ENCODE measurements at regions not wholly inside any gene's neighbourhood (a gene's known extent, or its start where the extent isn't known, plus 50 kb on each side); places are given as distances from the start of the nearest gene placed in this dataset.

DNA sequence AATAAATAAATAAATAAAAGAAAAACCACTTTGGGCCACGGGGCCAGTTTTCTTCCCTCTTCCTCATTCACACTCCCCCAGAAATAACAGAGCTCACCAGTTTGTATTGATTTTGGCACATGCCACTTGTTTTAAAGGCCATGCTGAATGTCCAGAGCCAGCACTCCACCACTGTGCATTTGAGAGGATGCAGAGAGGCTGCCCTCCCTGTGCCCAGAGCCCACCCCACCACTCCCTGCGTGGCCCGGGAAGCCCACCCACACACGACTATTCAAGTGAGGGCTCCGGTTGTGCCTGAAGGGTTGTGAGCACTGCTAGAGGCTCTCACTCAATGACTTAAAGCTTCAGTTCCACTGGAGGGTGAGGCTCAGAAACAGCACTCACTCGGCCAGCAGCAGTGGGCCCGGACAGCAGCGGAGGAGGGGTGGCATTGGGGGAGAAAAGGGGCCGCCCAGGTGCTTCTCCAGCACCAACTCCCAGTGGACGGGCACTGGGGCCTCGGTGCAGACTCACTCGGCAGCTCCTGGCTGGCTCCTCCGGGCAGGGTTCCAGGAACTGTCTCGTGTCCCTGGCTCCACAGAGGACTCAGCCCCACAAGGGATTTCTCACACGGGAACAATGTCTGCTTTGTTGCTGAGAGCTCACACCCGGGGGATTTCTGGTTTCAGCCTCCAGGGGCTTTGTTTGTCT is 112.7 kb downstream of the SHANK2 start:
- H3K36me3 ChIP-seq (ENCODE audit: control insufficient read depth in 1 of 2, insufficient read depth in 2 of 2, low read length in 1 of 2), result no peaks in the 10 kb centered on the region
- intact Hi-C loops (cut with DNase I), result no loop called here
- peak; percentile 64 for ATAC-seq (ENCODE audit: low FRiP score)
- DNase-seq, result peak in 1 of 2 donors; percentile 71
- no peaks in the 10 kb centered on the region for H3K27me3 ChIP-seq (ENCODE audit: control insufficient read depth in 1 of 2, insufficient read depth in 2 of 2, low read length in 1 of 2)
- H3K27ac ChIP-seq (ENCODE audit: low read depth in 1 of 2, low read length in 2 of 2), result no peak overlapping the region
- WGBS, 2 donors, result 2 to 6% methylated on average over 14 to 16 of the region's 16 CpGs
- H3K4me3 ChIP-seq (ENCODE audit: low read length in 2 of 2), result no peak overlapping the region
- no peaks in the 10 kb centered on the region for H3K4me1 ChIP-seq (ENCODE audit: control insufficient read depth in 1 of 2, insufficient read depth in 2 of 2, low read length in 2 of 2)
- H3K9me3 ChIP-seq (ENCODE audit: control insufficient read depth, low read length), result peaks cover 3% of the 10 kb centered on the region

DNA sequence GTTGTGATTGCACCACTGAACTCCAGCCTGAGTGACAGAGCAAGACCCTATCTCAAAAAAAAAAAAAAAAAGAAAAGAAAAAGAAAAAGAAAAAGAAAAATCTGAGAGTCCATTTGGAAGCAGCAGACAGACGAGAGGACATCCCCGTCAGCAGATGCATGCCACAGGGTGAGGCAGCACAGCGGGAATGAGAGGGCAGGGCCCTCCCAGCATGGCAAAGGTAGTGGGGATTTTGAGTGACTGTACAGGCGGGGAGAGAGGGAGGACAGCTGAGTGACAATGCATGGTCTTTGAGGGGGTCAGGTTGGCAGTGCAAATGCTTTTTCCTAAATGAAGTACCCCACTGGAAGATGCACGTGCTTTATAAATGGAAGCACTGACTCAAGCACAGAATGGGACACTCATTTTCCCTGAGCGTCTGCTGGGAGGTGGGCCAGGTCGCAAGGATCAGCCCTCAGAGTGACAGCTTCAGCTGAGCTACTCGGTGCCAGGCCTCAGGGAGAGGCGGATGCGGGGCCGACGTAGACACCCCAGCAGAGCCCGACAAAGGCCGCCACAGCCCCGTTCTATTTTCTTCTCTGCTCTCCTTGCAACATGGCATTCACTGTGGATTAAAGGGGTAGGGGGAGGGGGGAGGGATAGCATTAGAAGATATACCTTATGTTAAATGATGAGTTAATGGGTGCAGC is 113.5 kb downstream of the SHANK2 start:
- ATAC-seq (ENCODE audit: low FRiP score), result no peak
- Histone ChIP-seq H3K27me3 (ENCODE audit: control insufficient read depth in 1 of 2, insufficient read depth in 2 of 2, low read length in 1 of 2) (no peaks in the 10 kb centered on the region), H3K4me1 (ENCODE audit: control insufficient read depth in 1 of 2, insufficient read depth in 2 of 2, low read length in 2 of 2) (no peaks in the 10 kb centered on the region), H3K4me3 (ENCODE audit: low read length in 2 of 2) (no peak overlapping the region), H3K36me3 (ENCODE audit: control insufficient read depth in 1 of 2, insufficient read depth in 2 of 2, low read length in 1 of 2) (no peaks in the 10 kb centered on the region), H3K9me3 (ENCODE audit: control insufficient read depth, low read length) (no peaks in the 10 kb centered on the region), H3K27ac (ENCODE audit: low read depth in 1 of 2, low read length in 2 of 2) (no peak overlapping the region)
- no peak for DNase-seq
- WGBS, 2 donors, result 75 to 82% methylated on average over 15 of the region's 15 CpGs
- intact Hi-C loops (cut with DNase I), result no loop called here

DNA sequence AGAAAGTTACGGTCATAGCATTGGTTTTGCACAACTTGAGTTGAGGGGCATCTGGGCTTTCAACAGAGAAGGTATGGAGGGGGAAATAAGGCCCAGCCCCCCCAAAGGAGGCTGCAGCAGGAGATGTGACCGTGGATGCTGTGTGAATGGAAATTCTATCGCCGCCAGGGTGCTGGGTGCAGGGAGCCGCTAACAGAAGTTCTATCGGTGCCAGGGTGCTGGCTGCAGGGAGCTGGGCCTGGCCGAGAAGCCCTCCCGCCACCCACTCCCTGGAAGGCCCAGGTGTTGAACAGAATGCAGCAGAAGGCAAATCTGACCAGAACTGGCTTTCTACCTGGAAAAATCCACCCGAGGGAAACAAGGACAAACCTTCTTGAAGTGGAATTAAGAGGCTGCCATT is 115.0 kb downstream of the SHANK2 start:
- no peak overlapping the region for H3K4me3 ChIP-seq (ENCODE audit: low read length in 2 of 2)
- intact Hi-C loops (cut with DNase I), result no loop called here
- H3K9me3 ChIP-seq (ENCODE audit: control insufficient read depth, low read length), result no peaks in the 10 kb centered on the region
- H3K27me3 ChIP-seq (ENCODE audit: control insufficient read depth in 1 of 2, insufficient read depth in 2 of 2, low read length in 1 of 2), result no peaks in the 10 kb centered on the region
- WGBS, 2 donors, result 94 to 95% methylated on average over 9 of the region's 9 CpGs
- H3K27ac ChIP-seq (ENCODE audit: low read depth in 1 of 2, low read length in 2 of 2), result no peak overlapping the region
- DNase-seq (no peak), ATAC-seq (ENCODE audit: low FRiP score) (no peak)
- no peaks in the 10 kb centered on the region for H3K36me3 ChIP-seq (ENCODE audit: control insufficient read depth in 1 of 2, insufficient read depth in 2 of 2, low read length in 1 of 2)
- H3K4me1 ChIP-seq (ENCODE audit: control insufficient read depth in 1 of 2, insufficient read depth in 2 of 2, low read length in 2 of 2), result no peaks in the 10 kb centered on the region

DNA sequence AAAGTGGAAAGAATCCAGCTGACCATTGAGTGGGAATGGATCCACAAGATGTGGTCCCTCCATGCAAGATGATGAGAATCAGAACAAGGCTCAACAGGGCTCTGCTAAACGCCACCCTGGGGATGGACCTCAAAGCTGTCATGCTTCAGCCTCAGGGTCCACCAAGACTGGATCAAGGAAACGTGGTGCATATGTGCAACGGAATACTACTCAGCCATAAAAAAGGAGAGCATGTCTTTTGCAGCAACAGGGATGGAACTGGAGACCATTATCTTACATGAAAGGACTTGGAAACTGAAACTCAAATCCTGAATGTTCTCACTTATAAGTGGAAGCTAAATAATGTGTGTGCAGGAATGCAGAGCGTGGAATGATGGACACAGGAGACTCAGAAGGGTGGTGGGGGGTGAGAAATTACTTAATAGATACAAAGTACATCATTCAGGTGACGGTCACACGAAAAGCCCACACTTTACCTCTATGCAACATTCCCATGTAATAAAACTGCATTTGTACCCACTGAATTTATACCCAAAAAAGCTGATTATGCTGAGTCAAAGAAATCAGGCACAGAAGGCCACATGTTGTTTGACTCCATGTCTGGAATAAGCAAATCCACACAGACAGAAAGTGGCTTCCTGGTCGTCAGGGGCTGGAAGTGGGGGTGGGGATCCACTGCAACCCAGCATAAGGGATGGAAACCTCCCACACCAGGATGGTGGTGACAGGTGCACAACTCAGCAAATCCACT is 116.1 kb downstream of the SHANK2 start:
- 86 to 89% methylated on average over 7 of the region's 7 CpGs for WGBS, 2 donors
- Histone ChIP-seq H3K27ac (ENCODE audit: low read depth in 1 of 2, low read length in 2 of 2) (no peak overlapping the region), H3K4me3 (ENCODE audit: low read length in 2 of 2) (no peak overlapping the region), H3K4me1 (ENCODE audit: control insufficient read depth in 1 of 2, insufficient read depth in 2 of 2, low read length in 2 of 2) (no peaks in the 10 kb centered on the region), H3K9me3 (ENCODE audit: control insufficient read depth, low read length) (no peaks in the 10 kb centered on the region), H3K27me3 (ENCODE audit: control insufficient read depth in 1 of 2, insufficient read depth in 2 of 2, low read length in 1 of 2) (no peaks in the 10 kb centered on the region), H3K36me3 (ENCODE audit: control insufficient read depth in 1 of 2, insufficient read depth in 2 of 2, low read length in 1 of 2) (no peaks in the 10 kb centered on the region)
- ATAC-seq (ENCODE audit: low FRiP score) (no peak), DNase-seq (no peak)
- intact Hi-C loops (cut with DNase I), result no loop called here

DNA sequence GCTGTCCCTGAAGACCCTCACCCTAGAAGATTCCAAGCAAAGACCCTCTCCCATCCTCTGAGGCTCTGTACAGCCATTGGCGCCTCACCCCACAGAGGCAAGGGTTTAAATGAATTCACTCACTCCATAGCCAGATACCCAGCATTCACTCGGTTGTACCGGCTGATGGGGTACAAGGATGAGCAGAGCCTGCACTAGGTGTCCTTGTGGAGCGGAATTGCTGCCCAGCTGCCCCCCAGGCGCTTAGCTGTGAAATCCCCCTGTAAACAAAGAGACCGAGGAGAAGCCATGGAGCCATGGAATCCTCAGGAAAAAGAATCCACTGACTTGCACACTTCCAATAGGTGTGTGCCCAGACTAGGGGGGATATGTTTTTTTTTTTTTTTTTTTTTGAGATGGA is 117.3 kb downstream of the SHANK2 start:
- H3K27me3 ChIP-seq (ENCODE audit: control insufficient read depth in 1 of 2, insufficient read depth in 2 of 2, low read length in 1 of 2), result no peaks in the 10 kb centered on the region
- H3K9me3 ChIP-seq (ENCODE audit: control insufficient read depth, low read length), result no peaks in the 10 kb centered on the region
- no peak for DNase-seq
- H3K36me3 ChIP-seq (ENCODE audit: control insufficient read depth in 1 of 2, insufficient read depth in 2 of 2, low read length in 1 of 2), result no peaks in the 10 kb centered on the region
- 93 to 96% methylated on average over 6 of the region's 6 CpGs for WGBS, 2 donors
- no peak overlapping the region for H3K4me3 ChIP-seq (ENCODE audit: low read length in 2 of 2)
- no peaks in the 10 kb centered on the region for H3K4me1 ChIP-seq (ENCODE audit: control insufficient read depth in 1 of 2, insufficient read depth in 2 of 2, low read length in 2 of 2)
- ATAC-seq (ENCODE audit: low FRiP score), result no peak
- intact Hi-C loops (cut with DNase I), result no loop called here
- H3K27ac ChIP-seq (ENCODE audit: low read depth in 1 of 2, low read length in 2 of 2), result no peak overlapping the region

DNA sequence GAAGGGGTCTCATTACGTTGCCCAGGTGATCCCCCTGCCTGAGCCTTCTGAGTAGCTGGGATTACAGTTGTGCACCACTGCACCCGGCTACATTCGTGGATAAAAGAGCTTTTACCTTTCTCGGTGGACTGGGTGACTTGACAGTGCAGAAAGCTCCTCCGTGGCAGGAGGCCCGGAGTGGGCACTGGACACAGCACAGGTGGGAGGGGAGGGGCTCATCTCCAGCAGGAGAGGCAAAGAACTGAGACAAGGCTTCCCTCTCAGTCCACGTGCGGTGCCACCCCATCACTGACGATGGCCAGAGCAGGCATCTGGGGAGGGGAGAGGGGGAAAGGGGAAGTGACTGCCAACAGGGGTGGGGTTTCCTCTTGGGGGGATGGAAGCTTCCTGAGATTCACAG is 118.4 kb downstream of the SHANK2 start:
- no peak for ATAC-seq (ENCODE audit: low FRiP score)
- no peak overlapping the region for H3K4me3 ChIP-seq (ENCODE audit: low read length in 2 of 2)
- WGBS, 2 donors, result 79 to 83% methylated on average over 9 of the region's 9 CpGs
- intact Hi-C loops (cut with DNase I), result no loop called here
- H3K27ac ChIP-seq (ENCODE audit: low read depth in 1 of 2, low read length in 2 of 2), result no peak overlapping the region
- H3K9me3 ChIP-seq (ENCODE audit: control insufficient read depth, low read length), result no peaks in the 10 kb centered on the region
- H3K36me3 ChIP-seq (ENCODE audit: control insufficient read depth in 1 of 2, insufficient read depth in 2 of 2, low read length in 1 of 2), result no peaks in the 10 kb centered on the region
- no peaks in the 10 kb centered on the region for H3K4me1 ChIP-seq (ENCODE audit: control insufficient read depth in 1 of 2, insufficient read depth in 2 of 2, low read length in 2 of 2)
- DNase-seq, result peak in 1 of 2 donors; percentile 58
- no peaks in the 10 kb centered on the region for H3K27me3 ChIP-seq (ENCODE audit: control insufficient read depth in 1 of 2, insufficient read depth in 2 of 2, low read length in 1 of 2)

DNA sequence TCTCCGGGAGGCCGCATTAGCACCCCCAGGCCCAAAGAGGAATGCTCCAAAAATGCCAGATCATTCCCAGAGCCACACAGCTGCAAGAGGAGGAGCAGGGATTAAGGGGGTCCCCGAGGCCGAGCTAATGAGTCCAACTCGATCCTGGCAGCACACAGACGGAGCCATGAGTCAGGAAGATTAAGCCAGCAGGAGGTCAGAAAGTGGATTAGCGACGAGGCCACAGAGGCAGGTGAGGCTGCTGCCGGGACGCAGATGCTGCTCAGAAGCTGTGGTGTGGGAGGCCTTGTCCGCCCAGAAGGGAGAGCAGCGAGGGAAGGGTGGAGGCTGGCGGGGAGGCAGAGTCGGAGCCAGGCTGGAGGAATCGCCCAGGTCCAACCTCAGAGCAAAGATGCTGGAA is 120.5 kb downstream of the SHANK2 start:
- no peaks in the 10 kb centered on the region for H3K4me1 ChIP-seq (ENCODE audit: control insufficient read depth in 1 of 2, insufficient read depth in 2 of 2, low read length in 2 of 2)
- no peak for ATAC-seq (ENCODE audit: low FRiP score)
- no peaks in the 10 kb centered on the region for H3K36me3 ChIP-seq (ENCODE audit: control insufficient read depth in 1 of 2, insufficient read depth in 2 of 2, low read length in 1 of 2)
- no peaks in the 10 kb centered on the region for H3K27me3 ChIP-seq (ENCODE audit: control insufficient read depth in 1 of 2, insufficient read depth in 2 of 2, low read length in 1 of 2)
- intact Hi-C loops (cut with DNase I), result no loop called here
- no peak overlapping the region for H3K4me3 ChIP-seq (ENCODE audit: low read length in 2 of 2)
- peak in 1 of 2 donors; percentile 19 for DNase-seq
- WGBS, 2 donors, result 65 to 67% methylated on average over 15 of the region's 15 CpGs
- no peak overlapping the region for H3K27ac ChIP-seq (ENCODE audit: low read depth in 1 of 2, low read length in 2 of 2)
- no peaks in the 10 kb centered on the region for H3K9me3 ChIP-seq (ENCODE audit: control insufficient read depth, low read length)

DNA sequence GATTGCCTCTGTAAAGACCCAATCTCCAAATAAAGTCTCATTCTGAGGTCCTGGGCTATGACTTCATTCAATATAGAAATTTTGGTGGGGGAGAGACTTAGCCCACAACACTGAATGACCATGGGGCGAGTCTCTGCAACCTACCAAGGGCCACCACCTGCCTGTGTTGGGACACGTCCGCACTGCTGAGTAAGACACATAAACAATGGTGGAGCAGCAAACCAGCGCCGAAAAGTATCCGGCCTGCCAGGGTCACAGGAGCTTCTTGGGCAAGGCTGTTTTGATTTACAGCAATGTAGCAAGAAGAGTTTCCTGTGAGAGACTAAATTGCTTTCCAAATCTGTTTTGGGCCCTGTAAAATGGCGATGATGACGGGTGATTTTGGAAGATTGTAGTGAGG is 122.3 kb downstream of the SHANK2 start:
- Histone ChIP-seq H3K27me3 (ENCODE audit: control insufficient read depth in 1 of 2, insufficient read depth in 2 of 2, low read length in 1 of 2) (no peaks in the 10 kb centered on the region), H3K36me3 (ENCODE audit: control insufficient read depth in 1 of 2, insufficient read depth in 2 of 2, low read length in 1 of 2) (no peaks in the 10 kb centered on the region), H3K9me3 (ENCODE audit: control insufficient read depth, low read length) (no peaks in the 10 kb centered on the region), H3K27ac (ENCODE audit: low read depth in 1 of 2, low read length in 2 of 2) (no peak overlapping the region), H3K4me1 (ENCODE audit: control insufficient read depth in 1 of 2, insufficient read depth in 2 of 2, low read length in 2 of 2) (no peaks in the 10 kb centered on the region), H3K4me3 (ENCODE audit: low read length in 2 of 2) (no peak overlapping the region)
- DNase-seq, result no peak
- intact Hi-C loops (cut with DNase I), result no loop called here
- ATAC-seq (ENCODE audit: low FRiP score), result no peak
- 80 to 88% methylated on average over 8 of the region's 8 CpGs for WGBS, 2 donors

All from aorta (tissue), 5 donors.